NOMO-1 treated with DMSO at 0.1 percent for 48 hours (cell line): ENCODE measurements at regions not wholly inside any gene's neighbourhood (a gene's known extent, or its start where the extent isn't known, plus 50 kb on each side); places are given as distances from the start of the nearest gene placed in this dataset.

Experiments used
- DNase-seq: peaks from one replicate; lab custom pipeline; 2025; ENCODE audit not compliant: unreplicated experiment; lab: John Stamatoyannopoulos, UW

DNA sequence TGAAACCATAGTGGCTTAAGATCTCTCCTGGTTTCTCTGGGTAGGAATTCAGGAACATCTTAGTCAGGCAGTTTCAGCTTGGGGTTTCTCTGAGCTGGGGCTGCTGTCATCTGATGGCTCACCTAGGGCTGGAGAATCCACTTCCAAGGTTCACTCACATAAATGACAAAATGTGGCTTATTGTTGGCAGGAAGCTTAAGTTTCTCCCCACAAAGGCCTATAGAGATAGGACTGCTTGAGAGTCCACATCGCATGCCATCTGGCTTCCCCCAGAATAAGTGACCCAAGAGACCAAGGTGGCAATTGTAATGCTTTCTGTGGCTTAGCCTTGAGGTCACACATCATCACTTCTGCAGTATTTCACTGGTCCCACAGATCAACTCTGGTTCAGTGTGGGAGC, 131.4 kb downstream of the EDN1 start:
- no peak for DNase-seq

- DNase-seq = no peak
Measured at GRCh38 chr6:12422848-12423247, 132.7 kb downstream of the EDN1 start.

DNA sequence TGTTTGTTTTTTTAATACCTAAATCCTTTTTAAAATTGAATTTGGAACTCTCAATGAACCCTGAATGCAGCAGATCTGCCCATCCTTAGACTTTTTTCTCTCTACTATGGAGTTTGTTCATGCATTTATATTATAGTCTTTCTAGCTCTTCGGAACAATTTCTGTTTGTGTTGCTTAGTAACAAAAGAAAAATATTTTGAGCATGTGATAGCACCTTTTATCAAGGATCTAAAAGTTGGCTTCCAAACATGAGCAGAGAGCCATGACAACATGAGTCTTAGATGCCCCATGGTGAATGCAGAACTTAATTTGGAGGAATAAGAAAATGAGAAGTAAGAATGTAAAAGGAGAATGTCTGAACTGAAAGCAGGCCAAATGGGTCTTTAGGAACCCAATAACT, 133.7 kb downstream of the EDN1 start:
- peak; percentile 11 for DNase-seq

GRCh38 chr6:12426121-12426520, 136.0 kb downstream of the EDN1 start:
- no peak for DNase-seq

DNA sequence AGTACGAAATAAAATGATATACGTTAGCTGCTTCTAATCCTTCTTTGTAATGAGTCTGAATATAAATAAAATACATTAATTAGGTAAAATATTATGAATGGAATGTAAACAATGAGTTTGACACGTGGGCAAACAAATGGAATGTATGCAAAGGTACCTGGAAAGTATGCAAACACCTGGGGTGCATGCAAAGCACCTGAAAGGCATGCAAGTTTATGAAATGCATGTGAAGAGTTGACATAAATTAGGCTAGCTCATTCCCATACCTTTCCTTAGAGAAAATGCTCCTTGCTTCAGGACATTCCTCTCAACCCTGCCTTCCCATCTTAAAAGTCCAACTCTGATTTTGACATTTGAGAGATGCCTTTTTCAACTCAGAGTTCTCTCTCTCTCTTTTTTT, 140.9 kb downstream of the EDN1 start:
- DNase-seq = no peak

DNA sequence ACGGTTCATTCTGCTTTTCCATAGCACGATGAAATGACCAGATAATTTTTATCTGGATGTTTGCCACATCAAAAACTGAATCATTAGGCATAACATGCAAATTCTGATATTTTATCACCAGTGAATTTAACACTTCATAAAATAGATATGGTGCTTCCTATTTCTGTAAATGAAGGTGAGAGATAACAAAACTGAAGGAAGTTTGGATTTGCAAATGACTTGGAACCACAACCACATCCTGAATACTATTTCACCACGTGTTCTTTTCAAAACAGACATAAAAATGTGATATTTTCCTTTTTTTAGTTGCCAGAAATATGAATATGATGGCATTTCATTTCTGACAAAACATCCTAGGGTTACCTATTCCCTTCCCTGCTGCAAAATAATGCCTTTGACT, 146.1 kb downstream of the EDN1 start:
- DNase-seq = peak; percentile 5

DNA sequence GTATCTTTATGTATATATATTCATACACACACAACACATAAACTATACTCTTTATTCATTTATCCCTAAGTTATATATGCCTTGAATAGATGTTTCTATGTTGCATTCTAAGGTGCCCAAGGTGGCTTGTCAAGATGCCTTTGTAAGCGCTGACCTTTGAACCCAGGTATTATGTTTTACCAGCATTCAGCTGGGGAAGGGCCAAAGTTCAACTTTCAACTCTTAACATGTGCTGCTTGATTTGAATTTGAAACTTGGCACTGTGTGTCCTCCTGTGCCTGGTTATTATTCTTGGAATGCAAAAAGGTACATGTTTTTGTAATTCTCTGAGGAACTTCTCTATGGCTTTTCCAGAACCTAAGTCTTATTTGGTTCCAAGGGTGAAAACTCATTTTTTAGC, 146.5 kb downstream of the EDN1 start:
- no peak for DNase-seq

GRCh38 chr6:12439296-12439695, 149.1 kb downstream of the EDN1 start:
- no peak for DNase-seq

GRCh38 chr6:12440981-12441380, 150.8 kb downstream of the EDN1 start:
- no peak for DNase-seq

- no peak for DNase-seq
Measured at GRCh38 chr6:12442455-12442854, 152.3 kb downstream of the EDN1 start.

DNA sequence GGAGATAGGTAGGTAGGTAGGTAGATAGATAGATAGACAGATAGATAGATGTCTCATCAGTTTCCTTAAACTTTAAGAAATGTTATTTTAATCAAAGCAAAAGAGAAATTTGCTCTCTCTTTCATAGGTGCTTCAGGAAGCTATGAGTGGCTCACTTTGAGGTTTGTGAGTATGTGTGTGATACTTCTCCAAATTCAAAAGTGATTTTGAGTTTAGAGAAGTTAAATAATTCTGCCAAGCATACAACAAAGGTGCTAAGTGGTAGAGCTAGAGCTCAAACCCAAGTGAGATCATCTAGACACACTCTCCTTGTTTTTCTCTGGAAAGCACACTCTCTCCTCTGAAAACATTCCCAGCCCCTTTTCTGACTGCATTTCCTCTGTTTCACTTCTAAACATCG, 156.2 kb downstream of the EDN1 start:
- no peak for DNase-seq

GRCh38 chr6:12449447-12449846, 159.3 kb downstream of the EDN1 start:
- no peak for DNase-seq

GRCh38 chr6:12450467-12450866, 160.3 kb downstream of the EDN1 start:
- no peak for DNase-seq

DNA sequence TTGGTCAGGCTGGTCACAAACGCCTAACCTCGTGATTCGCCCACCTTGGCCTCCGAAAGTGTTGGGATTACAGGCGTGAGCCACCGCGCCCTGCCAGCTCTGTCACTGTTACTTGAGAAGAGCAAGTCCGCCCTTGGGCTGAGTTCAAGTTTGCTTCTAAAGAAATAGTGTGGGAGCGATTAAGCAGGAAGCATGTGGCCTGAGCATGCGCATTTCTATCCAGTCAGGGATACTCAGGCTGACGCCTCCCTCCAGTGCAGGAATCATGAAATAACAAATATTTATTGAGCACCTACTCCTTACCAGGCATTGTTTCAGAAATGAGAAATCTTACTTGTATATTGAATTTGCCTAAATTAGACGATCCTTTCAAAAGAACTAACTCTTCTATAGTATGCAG, 166.2 kb downstream of the EDN1 start:
- no peak for DNase-seq

DNA sequence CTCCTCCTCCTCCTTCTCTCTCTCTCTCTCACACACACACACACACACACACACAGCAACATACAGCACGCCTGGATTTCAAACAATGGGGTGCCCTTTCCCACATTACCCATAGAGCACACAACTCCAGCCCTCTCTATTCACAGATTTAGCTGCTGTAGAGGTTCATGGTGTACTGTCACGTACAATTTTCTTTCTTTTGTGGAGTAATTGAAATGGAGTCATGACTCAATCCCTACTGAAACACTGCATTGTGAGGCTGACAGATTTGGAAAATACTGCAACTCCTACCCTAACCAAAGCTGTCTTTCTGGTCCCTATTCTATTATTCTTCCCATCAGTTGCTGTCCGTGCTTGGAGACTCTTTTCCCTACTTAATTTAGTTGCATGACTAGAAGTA, 166.9 kb downstream of the EDN1 start:
- DNase-seq = no peak

GRCh38 chr6:12458558-12458957, 168.4 kb downstream of the EDN1 start:
- DNase-seq = no peak

GRCh38 chr6:12459945-12460661, 169.9 kb downstream of the EDN1 start:
- DNase-seq = no peak

- no peak for DNase-seq
Measured at GRCh38 chr6:12467706-12468670, 177.8 kb downstream of the EDN1 start.

- DNase-seq = no peak
Measured at GRCh38 chr6:12472601-12473038, 182.5 kb downstream of the EDN1 start.

- no peak for DNase-seq
Measured at GRCh38 chr6:12473494-12473893, 183.3 kb downstream of the EDN1 start.

- DNase-seq = no peak
Measured at GRCh38 chr6:12474167-12475140, 184.3 kb downstream of the EDN1 start.
